ENCODE measurements at regions not wholly inside any gene's neighbourhood (a gene's known extent, or its start where the extent isn't known, plus 50 kb on each side); places are given as distances from the start of the nearest gene placed in this dataset.

DNA sequence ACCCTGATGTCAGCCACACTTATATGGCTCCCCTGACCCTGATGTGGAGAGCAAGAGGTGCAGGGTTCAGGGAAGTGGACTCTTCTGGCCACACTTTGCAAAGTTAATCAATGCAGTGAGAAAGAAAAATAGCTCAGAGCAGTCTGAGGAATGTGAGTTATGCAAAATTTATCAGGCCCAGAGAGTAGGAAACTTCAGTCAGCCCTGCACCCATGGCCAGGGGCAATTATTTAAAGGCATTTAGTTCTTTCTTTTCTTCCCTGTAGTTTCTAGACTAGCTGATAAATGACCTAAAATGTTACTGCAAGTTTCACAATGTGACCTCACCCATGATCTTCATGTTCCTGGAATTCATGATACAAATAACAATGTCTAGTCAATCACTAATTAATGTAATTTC, 143.7 kb upstream of the GGTLC1 start:
- TF ChIP-seq POLR2A (IDR thresholded peaks at IDR 0.05): no peak
- TF ChIP-seq CTCF (IDR thresholded peaks at IDR 0.05): no peak

Measured in thyroid gland (tissue), 4 donors.